ENCODE measurements at regions not wholly inside any gene's neighbourhood (a gene's known extent, or its start where the extent isn't known, plus 50 kb on each side); places are given as distances from the start of the nearest gene placed in this dataset.

DNA sequence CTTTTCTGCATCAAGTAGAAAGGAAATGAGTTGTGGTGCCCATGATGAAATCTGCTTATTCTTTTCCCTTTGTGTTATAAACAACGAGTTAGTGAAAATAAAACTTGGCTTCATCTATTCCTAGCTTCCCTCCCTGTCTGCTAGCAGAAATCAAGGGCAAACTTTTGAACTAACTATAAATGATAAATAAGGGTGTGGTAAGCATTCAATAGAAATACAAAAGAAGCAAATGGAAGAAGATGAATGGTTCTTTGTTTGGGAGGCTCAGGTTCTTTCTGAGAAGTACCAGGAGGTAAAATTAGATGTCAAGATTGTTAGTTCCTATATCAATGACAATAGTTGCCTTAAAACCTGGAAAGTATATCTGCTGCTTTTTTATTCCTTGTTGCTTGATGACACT, 275.3 kb upstream of the PRR20A start:
- TF ChIP-seq CTCF (IDR thresholded peaks at IDR 0.05) (no peak), POLR2A (IDR thresholded peaks at IDR 0.05) (no peak), EP300 (IDR thresholded peaks at IDR 0.05) (no peak), POLR2AphosphoS5 (IDR thresholded peaks at IDR 0.05) (no peak)
- no peaks in the 10 kb centered on the region for H3K4me1 ChIP-seq
- no peaks in the 10 kb centered on the region for H3K27me3 ChIP-seq
- no peaks in the 10 kb centered on the region for H3K36me3 ChIP-seq
- WGBS = 20% methylated on average over 1 of the region's 1 CpG
- no peak for DNase-seq (ENCODE audit: low spot score in 2 of 2)
- no peaks in the 10 kb centered on the region for H3K9me3 ChIP-seq
- no peak overlapping the region for H3K4me3 ChIP-seq
- no peak overlapping the region for H3K27ac ChIP-seq

DNA sequence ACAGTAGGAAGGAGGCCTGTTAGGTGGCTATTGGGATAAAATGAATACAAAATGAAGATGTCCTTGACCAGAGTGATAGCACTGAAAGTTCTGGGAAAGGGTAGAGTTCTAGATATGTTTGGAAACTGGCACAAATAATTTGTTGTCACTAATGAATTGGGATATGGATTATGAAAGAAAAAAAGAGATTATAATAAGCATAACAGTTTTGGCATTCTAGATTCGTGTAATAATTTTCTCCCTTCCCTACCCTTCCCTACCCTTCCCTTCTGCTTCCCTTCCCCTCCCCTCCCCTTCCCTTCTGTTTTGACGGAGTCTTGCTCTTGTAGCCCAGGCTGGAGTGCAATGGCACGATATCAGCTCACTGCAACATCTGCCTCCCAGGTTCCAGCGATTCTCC, 271.0 kb upstream of the PRR20A start:
- H3K27ac ChIP-seq = no peak overlapping the region
- H3K4me1 ChIP-seq = no peaks in the 10 kb centered on the region
- TF ChIP-seq CTCF (IDR thresholded peaks at IDR 0.05) (no peak), POLR2AphosphoS5 (IDR thresholded peaks at IDR 0.05) (no peak), POLR2A (IDR thresholded peaks at IDR 0.05) (no peak), EP300 (IDR thresholded peaks at IDR 0.05) (no peak)
- no peaks in the 10 kb centered on the region for H3K36me3 ChIP-seq
- no peaks in the 10 kb centered on the region for H3K9me3 ChIP-seq
- 77% methylated on average over 4 of the region's 4 CpGs for WGBS
- no peak for DNase-seq (ENCODE audit: low spot score in 2 of 2)
- no peak overlapping the region for H3K4me3 ChIP-seq
- no peaks in the 10 kb centered on the region for H3K27me3 ChIP-seq

- TF ChIP-seq POLR2A (IDR thresholded peaks at IDR 0.05) = no peak
- no peak for TF ChIP-seq CTCF (IDR thresholded peaks at IDR 0.05)
- no peak for TF ChIP-seq POLR2AphosphoS5 (IDR thresholded peaks at IDR 0.05)
- no peak for TF ChIP-seq EP300 (IDR thresholded peaks at IDR 0.05)
- DNase-seq (ENCODE audit: low spot score in 2 of 2) = no peak
- Histone ChIP-seq H3K4me3 (no peak overlapping the region), H3K27me3 (no peaks in the 10 kb centered on the region), H3K9me3 (no peaks in the 10 kb centered on the region), H3K36me3 (no peaks in the 10 kb centered on the region), H3K4me1 (no peaks in the 10 kb centered on the region), H3K27ac (no peak overlapping the region)
- 95% methylated on average over 10 of the region's 10 CpGs for WGBS
These were observed 254.3 kb upstream of the PRR20A start for GRCh38 chr13:56886398-56886797.

DNA sequence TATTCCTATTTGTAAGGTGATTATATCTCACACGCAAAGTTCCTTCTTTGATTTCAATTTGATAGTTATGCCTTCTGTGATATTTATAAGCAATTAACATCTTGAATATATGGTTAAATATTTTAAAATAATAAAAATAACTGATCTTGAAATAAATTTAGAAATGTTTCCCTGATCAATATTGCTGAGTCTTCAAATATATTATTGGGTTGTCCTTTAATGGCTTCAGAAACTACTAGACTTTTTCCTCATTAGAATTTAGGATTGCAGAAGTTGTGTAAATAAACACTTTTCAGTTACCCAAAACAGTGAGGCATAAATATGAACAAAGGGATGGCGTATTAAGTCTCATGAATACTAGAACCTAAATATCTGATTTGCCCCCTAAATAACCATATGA, 252.3 kb upstream of the PRR20A start:
- no peaks in the 10 kb centered on the region for H3K9me3 ChIP-seq
- TF ChIP-seq EP300 (IDR thresholded peaks at IDR 0.05) = no peak
- TF ChIP-seq CTCF (IDR thresholded peaks at IDR 0.05) = no peak
- no peak for TF ChIP-seq POLR2AphosphoS5 (IDR thresholded peaks at IDR 0.05)
- no peak for TF ChIP-seq POLR2A (IDR thresholded peaks at IDR 0.05)
- no peak overlapping the region for H3K4me3 ChIP-seq
- no peaks in the 10 kb centered on the region for H3K4me1 ChIP-seq
- H3K27ac ChIP-seq = no peak overlapping the region
- H3K36me3 ChIP-seq = no peaks in the 10 kb centered on the region
- no peaks in the 10 kb centered on the region for H3K27me3 ChIP-seq
- DNase-seq (ENCODE audit: low spot score in 2 of 2) = no peak
- WGBS = 96% methylated on average over 2 of the region's 2 CpGs

DNA sequence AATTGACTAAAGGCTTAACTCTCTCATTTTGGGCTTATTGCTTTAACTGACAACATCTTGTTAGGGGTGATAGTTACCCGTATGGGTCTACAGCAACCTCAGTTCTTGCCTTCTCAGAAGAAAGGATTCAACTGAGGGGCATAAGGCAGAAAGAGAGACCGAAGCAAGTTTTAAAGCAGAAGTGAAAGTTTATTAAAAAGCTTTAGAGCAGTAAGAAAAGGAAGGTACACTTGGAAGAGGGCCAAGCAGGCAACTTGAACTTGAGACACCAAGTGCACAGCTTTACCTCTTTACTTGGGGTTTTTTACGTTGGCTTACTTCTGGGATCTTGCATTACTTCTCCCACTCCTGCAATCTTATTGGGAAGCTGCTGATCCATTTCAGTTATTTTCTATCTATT, 246.9 kb upstream of the PRR20A start:
- 90% methylated on average over 3 of the region's 3 CpGs for WGBS
- no peaks in the 10 kb centered on the region for H3K9me3 ChIP-seq
- H3K27me3 ChIP-seq = no peaks in the 10 kb centered on the region

More for the DNA sequence above, 246.9 kb upstream of the PRR20A start:
- Histone ChIP-seq H3K4me1 (no peaks in the 10 kb centered on the region), H3K36me3 (no peaks in the 10 kb centered on the region), H3K4me3 (no peak overlapping the region), H3K27ac (no peak overlapping the region)
- TF ChIP-seq POLR2A (IDR thresholded peaks at IDR 0.05) = no peak
- TF ChIP-seq CTCF (IDR thresholded peaks at IDR 0.05) = no peak
- no peak for TF ChIP-seq EP300 (IDR thresholded peaks at IDR 0.05)
- no peak for TF ChIP-seq POLR2AphosphoS5 (IDR thresholded peaks at IDR 0.05)
- DNase-seq (ENCODE audit: low spot score in 2 of 2) = no peak

Data from suprapubic skin (tissue), 4 donors.